ENCODE measurements at regions not wholly inside any gene's neighbourhood (a gene's known extent, or its start where the extent isn't known, plus 50 kb on each side); places are given as distances from the start of the nearest gene placed in this dataset.

DNA sequence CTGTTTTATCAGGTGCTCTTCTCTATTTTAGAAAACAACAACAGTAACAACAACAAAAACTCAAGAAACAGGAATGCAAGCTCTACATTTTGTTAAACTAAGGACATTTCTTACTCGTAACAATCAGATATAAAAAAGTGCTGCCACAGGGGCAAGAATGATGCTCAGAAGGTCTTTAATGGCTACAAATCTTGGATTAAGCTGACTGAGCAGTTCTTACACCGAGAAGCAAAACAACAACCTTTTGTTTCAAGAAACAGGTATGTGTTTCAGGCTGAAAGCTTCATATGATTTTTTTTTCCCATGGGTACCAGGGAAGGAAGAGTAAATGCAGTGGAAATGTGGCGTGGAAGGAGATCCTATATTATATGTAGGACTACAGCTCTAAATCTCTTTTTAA lies 786.8 kb upstream of the FBXO33 start:
- ATAC-seq (no peak), DNase-seq (ENCODE audit: low spot score) (no peak), FAIRE-seq (no peak)
- Histone ChIP-seq H3K27ac (ENCODE audit: extremely low read length, insufficient read depth, low read length) (no peak overlapping the region), H4K20me1 (ENCODE audit: insufficient read depth, low read length) (no peaks in the 10 kb centered on the region), H3K9me3 (ENCODE audit: low read length) (peaks cover 82% of the 10 kb centered on the region), H2AFZ (ENCODE audit: low read length) (no peak overlapping the region), H3K4me3 (replicated peaks in 1 of 3; ENCODE audit: insufficient read depth in 1 of 3, low read depth in 2 of 3, low read length in 3 of 3) (no peak overlapping the region), H3K79me2 (ENCODE audit: insufficient read depth, low read length) (no peaks in the 10 kb centered on the region), H3K4me1 (ENCODE audit: insufficient read depth, low read length) (no peaks in the 10 kb centered on the region), H3K4me2 (ENCODE audit: low read depth, low read length) (no peak overlapping the region), H3K36me3 (replicated peaks in 1 of 2; ENCODE audit: control insufficient read depth in 1 of 2, insufficient read depth in 2 of 2, low read length in 2 of 2) (no peaks in the 10 kb centered on the region), H3K27me3 (ENCODE audit: control insufficient read depth in 1 of 2, insufficient read depth in 2 of 2, low read length in 2 of 2) (no peaks in the 10 kb centered on the region), H3K9ac (ENCODE audit: insufficient read depth, low read depth, low read length) (no peak overlapping the region)
- in situ Hi-C loops (cut with HindIII; ENCODE audit: extremely low pct_ligation_motif_present, low pct_unique_long_range_greater_than_20kb) (no loop called here), intact Hi-C loops (cut with micrococcal nuclease; ENCODE audit: unreplicated experiment) (no loop called here)
- POLR2A ChIA-PET: no interaction called here
- CTCF ChIA-PET (ENCODE audit: low intra/inter-chr PET ratio, low total read pairs): no interaction called here
- WGBS (ENCODE audit: low lambda C conversion rate): 15% methylated on average over 3 of the region's 3 CpGs
- no TSS peak for BruUV-seq (replicated peaks)
- TF ChIP-seq ZNF776 (CRISPR knock-in tag; IDR thresholded peaks at IDR 0.05) (no peak), ZNF333 (CRISPR knock-in tag; IDR thresholded peaks at IDR 0.05; ENCODE audit: borderline replicate concordance) (no peak), ZNF652 (CRISPR knock-in tag; IDR thresholded peaks at IDR 0.05; ENCODE audit: borderline replicate concordance, low read depth) (no peak), PCBP1 (IDR thresholded peaks at IDR 0.05; ENCODE audit: borderline replicate concordance, low read depth, low read length) (no peak), ZNF124 (CRISPR knock-in tag; IDR thresholded peaks at IDR 0.05) (no peak), AGO2 (optimal IDR thresholded peaks at IDR 0.05; ENCODE audit: low read depth, low read length) (no peak), ZNF549 (CRISPR knock-in tag; IDR thresholded peaks at IDR 0.05) (no peak), MAFK (conservative IDR thresholded peaks at IDR 0.05 in 1 of 2, IDR thresholded peaks at IDR 0.05 in 1 of 2; ENCODE audit: low read length in 2 of 2) (peak; percentile 83 to 92), MAFF (IDR thresholded peaks at IDR 0.05; ENCODE audit: low read depth, low read length) (peak; percentile 86), NKX3-1 (CRISPR knock-in tag; IDR thresholded peaks at IDR 0.05) (no peak), ZNF251 (CRISPR knock-in tag; IDR thresholded peaks at IDR 0.05) (no peak)
- TF ChIP-seq, protein P1, sequence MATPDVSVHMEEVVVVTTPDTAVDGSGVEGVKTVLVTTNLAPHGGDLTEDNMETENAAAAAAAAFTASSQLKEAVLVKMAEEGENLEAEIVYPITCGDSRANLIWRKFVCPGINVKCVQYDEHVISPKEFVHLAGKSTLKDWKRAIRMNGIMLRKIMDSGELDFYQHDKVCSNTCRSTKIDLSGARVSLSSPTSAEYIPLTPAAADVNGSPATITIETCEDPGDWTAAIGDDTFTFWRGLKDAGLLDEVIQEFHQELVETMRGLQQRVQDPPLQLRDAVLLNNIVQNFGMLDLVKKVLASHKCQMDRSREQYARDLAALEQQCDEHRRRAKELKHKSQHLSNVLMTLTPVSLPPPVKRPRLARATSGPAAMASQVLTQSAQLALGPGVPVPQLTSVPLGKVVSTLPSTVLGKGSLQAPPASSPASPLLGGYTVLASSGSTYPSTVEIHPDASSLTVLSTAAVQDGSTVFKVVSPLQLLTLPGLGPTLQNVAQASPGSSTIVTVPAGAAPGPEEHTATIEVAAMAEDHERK (CRISPR knock-in tag; IDR thresholded peaks at IDR 0.05; ENCODE audit: low read depth): no peak
- TF ChIP-seq, protein P2, sequence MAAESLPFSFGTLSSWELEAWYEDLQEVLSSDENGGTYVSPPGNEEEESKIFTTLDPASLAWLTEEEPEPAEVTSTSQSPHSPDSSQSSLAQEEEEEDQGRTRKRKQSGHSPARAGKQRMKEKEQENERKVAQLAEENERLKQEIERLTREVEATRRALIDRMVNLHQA (CRISPR knock-in tag; IDR thresholded peaks at IDR 0.05): no peak
- TF ChIP-seq, protein P3, sequence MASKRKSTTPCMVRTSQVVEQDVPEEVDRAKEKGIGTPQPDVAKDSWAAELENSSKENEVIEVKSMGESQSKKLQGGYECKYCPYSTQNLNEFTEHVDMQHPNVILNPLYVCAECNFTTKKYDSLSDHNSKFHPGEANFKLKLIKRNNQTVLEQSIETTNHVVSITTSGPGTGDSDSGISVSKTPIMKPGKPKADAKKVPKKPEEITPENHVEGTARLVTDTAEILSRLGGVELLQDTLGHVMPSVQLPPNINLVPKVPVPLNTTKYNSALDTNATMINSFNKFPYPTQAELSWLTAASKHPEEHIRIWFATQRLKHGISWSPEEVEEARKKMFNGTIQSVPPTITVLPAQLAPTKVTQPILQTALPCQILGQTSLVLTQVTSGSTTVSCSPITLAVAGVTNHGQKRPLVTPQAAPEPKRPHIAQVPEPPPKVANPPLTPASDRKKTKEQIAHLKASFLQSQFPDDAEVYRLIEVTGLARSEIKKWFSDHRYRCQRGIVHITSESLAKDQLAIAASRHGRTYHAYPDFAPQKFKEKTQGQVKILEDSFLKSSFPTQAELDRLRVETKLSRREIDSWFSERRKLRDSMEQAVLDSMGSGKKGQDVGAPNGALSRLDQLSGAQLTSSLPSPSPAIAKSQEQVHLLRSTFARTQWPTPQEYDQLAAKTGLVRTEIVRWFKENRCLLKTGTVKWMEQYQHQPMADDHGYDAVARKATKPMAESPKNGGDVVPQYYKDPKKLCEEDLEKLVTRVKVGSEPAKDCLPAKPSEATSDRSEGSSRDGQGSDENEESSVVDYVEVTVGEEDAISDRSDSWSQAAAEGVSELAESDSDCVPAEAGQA (IDR thresholded peaks at IDR 0.05; ENCODE audit: low read depth): no peak
- TF ChIP-seq, protein P3 (CRISPR knock-in tag; IDR thresholded peaks at IDR 0.05; ENCODE audit: borderline replicate concordance): no peak
- TF ChIP-seq, protein P4, sequence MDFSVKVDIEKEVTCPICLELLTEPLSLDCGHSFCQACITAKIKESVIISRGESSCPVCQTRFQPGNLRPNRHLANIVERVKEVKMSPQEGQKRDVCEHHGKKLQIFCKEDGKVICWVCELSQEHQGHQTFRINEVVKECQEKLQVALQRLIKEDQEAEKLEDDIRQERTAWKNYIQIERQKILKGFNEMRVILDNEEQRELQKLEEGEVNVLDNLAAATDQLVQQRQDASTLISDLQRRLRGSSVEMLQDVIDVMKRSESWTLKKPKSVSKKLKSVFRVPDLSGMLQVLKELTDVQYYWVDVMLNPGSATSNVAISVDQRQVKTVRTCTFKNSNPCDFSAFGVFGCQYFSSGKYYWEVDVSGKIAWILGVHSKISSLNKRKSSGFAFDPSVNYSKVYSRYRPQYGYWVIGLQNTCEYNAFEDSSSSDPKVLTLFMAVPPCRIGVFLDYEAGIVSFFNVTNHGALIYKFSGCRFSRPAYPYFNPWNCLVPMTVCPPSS (IDR thresholded peaks at IDR 0.05): no peak
- TF ChIP-seq, protein P5, sequence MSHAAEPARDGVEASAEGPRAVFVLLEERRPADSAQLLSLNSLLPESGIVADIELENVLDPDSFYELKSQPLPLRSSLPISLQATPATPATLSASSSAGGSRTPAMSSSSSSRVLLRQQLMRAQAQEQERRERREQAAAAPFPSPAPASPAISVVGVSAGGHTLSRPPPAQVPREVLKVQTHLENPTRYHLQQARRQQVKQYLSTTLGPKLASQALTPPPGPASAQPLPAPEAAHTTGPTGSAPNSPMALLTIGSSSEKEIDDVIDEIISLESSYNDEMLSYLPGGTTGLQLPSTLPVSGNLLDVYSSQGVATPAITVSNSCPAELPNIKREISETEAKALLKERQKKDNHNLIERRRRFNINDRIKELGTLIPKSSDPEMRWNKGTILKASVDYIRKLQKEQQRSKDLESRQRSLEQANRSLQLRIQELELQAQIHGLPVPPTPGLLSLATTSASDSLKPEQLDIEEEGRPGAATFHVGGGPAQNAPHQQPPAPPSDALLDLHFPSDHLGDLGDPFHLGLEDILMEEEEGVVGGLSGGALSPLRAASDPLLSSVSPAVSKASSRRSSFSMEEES (CRISPR knock-in tag; IDR thresholded peaks at IDR 0.05): no peak

Data from HepG2 (cell line).